Type B pancreatic cell (in vitro differentiated cells): ENCODE measurements at regions not wholly inside any gene's neighbourhood (a gene's known extent, or its start where the extent isn't known, plus 50 kb on each side); places are given as distances from the start of the nearest gene placed in this dataset.

Source experiments
- DNase-seq: peaks from one replicate; pipeline ENCODE4 v3.0.0; 2021; ENCODE audit warnings: mixed read lengths; ENCODE audit not compliant: unreplicated experiment; ENCODE audit errors: extremely low spot score
- H3K27ac Mint-ChIP-seq: 2 replicates; pipeline ENCODE4 v1.8.0; 2021; ENCODE audit warnings: mild to moderate bottlenecking, mixed read lengths
- H3K27me3 Mint-ChIP-seq: 2 replicates; pipeline ENCODE4 v1.8.0; 2021; ENCODE audit warnings: mixed read lengths
- H3K36me3 Mint-ChIP-seq: 2 replicates; pipeline ENCODE4 v1.8.0; 2021; ENCODE audit warnings: mixed read lengths
- H3K4me1 Mint-ChIP-seq: one replicate; pipeline ENCODE4 v1.8.0; 2021; ENCODE audit warnings: mixed read lengths; ENCODE audit not compliant: unreplicated experiment
- H3K4me3 Mint-ChIP-seq: 2 replicates; pipeline ENCODE4 v1.8.0; 2021; ENCODE audit warnings: mild to moderate bottlenecking, mixed read lengths
- H3K9me3 Mint-ChIP-seq: 2 replicates; pipeline ENCODE4 v1.8.0; 2021; ENCODE audit warnings: mixed read lengths
- TF ChIP-seq, protein P1 (sequence below): fragments of 200-600 bp; sonication (generic); conservative IDR thresholded peaks from 2 replicates; pipeline ENCODE4 v1.5.0; 2021; ENCODE audit warnings: antibody characterized with exemption, mild to moderate bottlenecking

DNA sequence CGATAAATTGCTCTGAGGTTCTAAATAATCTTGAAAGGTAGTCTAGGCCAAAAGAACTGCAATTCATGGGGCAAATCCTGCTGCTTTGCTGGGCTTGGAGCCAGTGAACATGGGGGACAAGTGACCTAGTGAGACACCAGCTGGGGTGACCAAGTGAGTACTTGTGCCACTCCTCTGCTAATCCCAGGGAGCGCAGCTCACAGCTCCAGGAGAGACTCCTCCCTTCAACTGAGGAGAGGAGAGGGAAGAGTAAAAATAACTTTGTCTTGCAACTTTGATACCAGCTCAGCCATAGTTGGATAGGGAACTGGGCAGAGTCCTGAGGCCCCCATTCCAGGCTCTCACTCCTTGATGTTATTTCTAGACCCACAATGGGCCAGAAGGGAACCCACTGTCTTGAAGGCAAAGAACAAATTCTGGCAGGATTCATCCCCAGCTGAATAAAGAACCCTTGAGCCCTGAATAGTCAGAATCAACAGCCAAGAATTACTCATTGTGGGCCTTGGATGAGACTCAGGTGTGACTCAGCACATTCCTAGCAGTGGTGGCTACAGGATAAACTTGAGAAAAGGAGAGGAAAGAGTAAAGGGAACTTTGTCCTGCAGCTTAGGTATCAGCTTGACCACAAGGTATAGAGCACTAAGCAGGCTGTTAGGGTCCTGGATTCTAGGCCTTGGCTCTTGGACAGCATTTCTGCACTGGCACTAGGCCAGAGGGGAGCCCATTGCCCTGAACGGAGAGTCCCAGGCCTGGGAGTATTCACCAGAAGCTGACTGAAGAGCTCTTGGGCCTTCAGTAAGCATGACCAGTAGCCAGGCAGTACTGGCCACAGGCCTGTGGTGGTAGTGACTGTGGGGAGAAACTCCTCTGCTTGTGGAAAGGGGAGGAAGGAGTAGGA lies 288.3 kb upstream of the CDH18 start:
- Mint-ChIP-seq H3K4me3 (no peak overlapping the region), H3K27me3 (no peaks in the 10 kb centered on the region), H3K4me1 (no peaks in the 10 kb centered on the region), H3K36me3 (no peaks in the 10 kb centered on the region), H3K9me3 (no peaks in the 10 kb centered on the region), H3K27ac (no peak overlapping the region)
- TF ChIP-seq, protein P1, sequence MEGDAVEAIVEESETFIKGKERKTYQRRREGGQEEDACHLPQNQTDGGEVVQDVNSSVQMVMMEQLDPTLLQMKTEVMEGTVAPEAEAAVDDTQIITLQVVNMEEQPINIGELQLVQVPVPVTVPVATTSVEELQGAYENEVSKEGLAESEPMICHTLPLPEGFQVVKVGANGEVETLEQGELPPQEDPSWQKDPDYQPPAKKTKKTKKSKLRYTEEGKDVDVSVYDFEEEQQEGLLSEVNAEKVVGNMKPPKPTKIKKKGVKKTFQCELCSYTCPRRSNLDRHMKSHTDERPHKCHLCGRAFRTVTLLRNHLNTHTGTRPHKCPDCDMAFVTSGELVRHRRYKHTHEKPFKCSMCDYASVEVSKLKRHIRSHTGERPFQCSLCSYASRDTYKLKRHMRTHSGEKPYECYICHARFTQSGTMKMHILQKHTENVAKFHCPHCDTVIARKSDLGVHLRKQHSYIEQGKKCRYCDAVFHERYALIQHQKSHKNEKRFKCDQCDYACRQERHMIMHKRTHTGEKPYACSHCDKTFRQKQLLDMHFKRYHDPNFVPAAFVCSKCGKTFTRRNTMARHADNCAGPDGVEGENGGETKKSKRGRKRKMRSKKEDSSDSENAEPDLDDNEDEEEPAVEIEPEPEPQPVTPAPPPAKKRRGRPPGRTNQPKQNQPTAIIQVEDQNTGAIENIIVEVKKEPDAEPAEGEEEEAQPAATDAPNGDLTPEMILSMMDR: no peak
- no peak for DNase-seq

DNA sequence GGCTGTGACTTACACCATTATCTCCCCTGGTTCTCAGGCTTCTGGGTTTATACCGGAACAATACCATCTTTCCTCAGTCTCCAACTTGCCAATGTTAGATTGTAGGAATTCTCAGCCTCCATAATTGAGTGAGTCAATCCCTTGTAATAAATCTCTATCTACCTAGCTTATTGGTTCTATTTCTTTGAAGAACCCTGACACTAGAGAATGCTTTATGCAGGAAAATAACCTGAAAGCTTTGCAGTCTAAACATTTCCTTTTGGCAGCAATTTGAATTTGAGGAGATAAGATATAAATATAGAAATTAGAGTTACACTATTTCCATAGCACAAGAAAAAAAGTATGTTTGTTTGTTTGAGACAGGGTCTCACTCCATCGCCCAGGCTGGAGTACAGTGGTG lies 278.1 kb upstream of the CDH18 start:
- DNase-seq: no peak
- H3K27ac Mint-ChIP-seq: no peak overlapping the region
- H3K36me3 Mint-ChIP-seq: no peaks in the 10 kb centered on the region
- H3K4me1 Mint-ChIP-seq: no peaks in the 10 kb centered on the region
- no peak overlapping the region for H3K4me3 Mint-ChIP-seq
- TF ChIP-seq, protein P1: no peak
- H3K9me3 Mint-ChIP-seq: peaks cover 4% of the 10 kb centered on the region
- no peaks in the 10 kb centered on the region for H3K27me3 Mint-ChIP-seq

DNA sequence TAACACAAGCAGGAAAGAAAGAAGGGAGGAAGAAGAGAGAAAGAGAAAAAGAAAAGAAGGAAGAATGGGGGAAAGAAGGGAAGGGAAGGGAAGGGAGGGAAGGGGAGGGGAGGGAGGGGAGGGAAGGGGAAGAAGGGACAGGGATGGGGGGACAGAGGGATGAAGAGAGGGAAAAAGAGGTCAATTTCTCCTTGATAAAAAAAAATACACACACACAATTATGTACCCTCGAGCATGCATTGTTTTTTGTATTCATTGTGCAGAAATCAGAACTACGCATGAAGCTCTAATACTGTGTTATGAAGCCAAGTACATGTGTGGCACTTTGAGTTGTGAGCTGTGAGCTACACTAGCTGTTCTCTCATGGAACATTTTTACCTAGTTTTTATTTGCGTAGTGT lies 274.9 kb upstream of the CDH18 start:
- Mint-ChIP-seq H3K9me3 (peaks cover 2% of the 10 kb centered on the region), H3K36me3 (no peaks in the 10 kb centered on the region), H3K4me3 (no peak overlapping the region), H3K27me3 (no peaks in the 10 kb centered on the region), H3K27ac (no peak overlapping the region), H3K4me1 (no peaks in the 10 kb centered on the region)
- TF ChIP-seq, protein P1: no peak
- no peak for DNase-seq

DNA sequence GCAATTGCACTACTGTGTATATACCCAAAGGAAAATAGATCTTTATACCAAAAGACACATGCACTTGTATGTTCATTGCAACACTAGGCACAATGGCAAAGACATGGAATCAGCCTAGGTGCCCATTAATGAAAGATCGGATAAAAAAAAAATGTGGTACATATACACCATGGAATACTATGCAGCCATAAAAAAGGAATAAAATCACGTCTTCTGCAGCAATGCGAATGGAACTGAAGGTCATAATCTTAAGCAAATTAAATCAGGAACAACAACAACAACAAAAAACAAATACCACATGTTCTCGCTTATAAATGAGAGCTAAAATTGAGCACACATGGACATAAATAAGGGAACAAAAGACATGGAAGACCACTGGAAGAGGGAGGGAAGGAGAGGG lies 266.7 kb upstream of the CDH18 start:
- DNase-seq: no peak
- Mint-ChIP-seq H3K36me3 (no peaks in the 10 kb centered on the region), H3K4me1 (no peaks in the 10 kb centered on the region), H3K27me3 (no peaks in the 10 kb centered on the region), H3K9me3 (no peaks in the 10 kb centered on the region), H3K27ac (no peak overlapping the region), H3K4me3 (no peak overlapping the region)
- TF ChIP-seq, protein P1: no peak

DNA sequence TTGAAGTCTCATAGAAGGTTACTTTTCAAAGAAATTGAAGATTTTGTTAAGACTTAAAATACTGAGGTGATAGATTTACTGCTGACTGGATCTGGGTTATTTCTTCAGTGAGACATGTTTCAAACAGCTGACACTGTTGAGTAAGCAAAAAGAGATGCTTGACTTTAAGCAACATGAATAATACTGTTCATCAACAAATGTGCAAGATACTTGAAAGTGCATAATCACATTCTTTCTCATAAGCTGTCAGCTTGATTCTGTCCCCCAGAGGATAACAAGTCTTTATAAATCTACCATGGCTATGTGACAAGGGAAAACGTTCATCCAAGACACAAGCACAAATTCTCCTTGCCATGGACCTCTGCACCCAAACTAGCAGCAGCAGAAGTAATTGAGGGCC lies 260.1 kb upstream of the CDH18 start:
- Mint-ChIP-seq H3K27me3 (no peaks in the 10 kb centered on the region), H3K27ac (no peak overlapping the region), H3K4me3 (no peak overlapping the region), H3K9me3 (no peaks in the 10 kb centered on the region), H3K4me1 (peaks cover 4% of the 10 kb centered on the region), H3K36me3 (no peaks in the 10 kb centered on the region)
- DNase-seq: no peak
- TF ChIP-seq, protein P1: no peak
